Nephron (organoid): ENCODE measurements at regions not wholly inside any gene's neighbourhood (a gene's known extent, or its start where the extent isn't known, plus 50 kb on each side); places are given as distances from the start of the nearest gene placed in this dataset.

ENCODE experiments used
- H3K27ac Mint-ChIP-seq, 3 experiments: 2 replicates each; pipeline ENCODE4 v1.8.0; 2020; ENCODE audit warnings: mixed read lengths in 3 of 3, mild to moderate bottlenecking in 2 of 3, moderate library complexity in 1 of 3
- H3K27me3 Mint-ChIP-seq: 2 replicates; pipeline ENCODE4 v1.8.0; 2021; ENCODE audit warnings: low read depth, mild to moderate bottlenecking, moderate library complexity, mixed read lengths
- H3K36me3 Mint-ChIP-seq: 2 replicates; pipeline ENCODE4 v1.8.0; 2020; ENCODE audit warnings: low read depth, mixed read lengths
- H3K4me1 Mint-ChIP-seq: 2 replicates; pipeline ENCODE4 v1.8.0; 2020; ENCODE audit warnings: mixed read lengths
- H3K4me3 Mint-ChIP-seq, 3 experiments: 2 replicates each; pipeline ENCODE4 v1.8.0; 2020; ENCODE audit warnings: mild to moderate bottlenecking in 3 of 3, mixed read lengths in 3 of 3, moderate library complexity in 2 of 3
- H3K9me3 Mint-ChIP-seq: 2 replicates; pipeline ENCODE4 v1.8.0; 2020; ENCODE audit warnings: mixed read lengths
- CTCF ChIP-seq, 3 experiments: fragments of 200-600 bp; sonication (generic); IDR thresholded peaks; one replicate each; pipeline ENCODE4 v1.5.0; 2021; ENCODE audit warnings: antibody characterized with exemption in 3 of 3; ENCODE audit not compliant: unreplicated experiment in 3 of 3

- Mint-ChIP-seq H3K27ac (peak overlapping the region in 1 of 3 experiments; percentile 39), H3K27me3 (no peaks in the 10 kb centered on the region), H3K36me3 (no peaks in the 10 kb centered on the region), H3K9me3 (peaks cover 4% of the 10 kb centered on the region), H3K4me3 (no peak overlapping the region), H3K4me1 (peaks cover 49% of the 10 kb centered on the region)
- TF ChIP-seq CTCF (IDR thresholded peaks at IDR 0.05; ENCODE audit: unreplicated experiment in 3 of 3): no peak
Measured at GRCh38 chr5:68454766-68455165, 239.2 kb downstream of the PIK3R1 start.

- no peak for TF ChIP-seq CTCF (IDR thresholded peaks at IDR 0.05; ENCODE audit: unreplicated experiment in 3 of 3)
- peak overlapping the region in 1 of 3 experiments; percentile 39 for H3K27ac Mint-ChIP-seq
- no peak overlapping the region for H3K4me3 Mint-ChIP-seq
- H3K36me3 Mint-ChIP-seq: no peaks in the 10 kb centered on the region
- peaks cover 4% of the 10 kb centered on the region for H3K9me3 Mint-ChIP-seq
- H3K27me3 Mint-ChIP-seq: no peaks in the 10 kb centered on the region
- H3K4me1 Mint-ChIP-seq: peaks cover 48% of the 10 kb centered on the region
Measured at GRCh38 chr5:68455216-68455615, 239.7 kb downstream of the PIK3R1 start.

- peaks cover 50% of the 10 kb centered on the region for H3K4me1 Mint-ChIP-seq
- peaks cover 4% of the 10 kb centered on the region for H3K9me3 Mint-ChIP-seq
- H3K27ac Mint-ChIP-seq: peak overlapping the region; percentile 71 to 79 (median 72)
- no peaks in the 10 kb centered on the region for H3K27me3 Mint-ChIP-seq
- H3K4me3 Mint-ChIP-seq: no peak overlapping the region
- no peaks in the 10 kb centered on the region for H3K36me3 Mint-ChIP-seq
- TF ChIP-seq CTCF (IDR thresholded peaks at IDR 0.05; ENCODE audit: unreplicated experiment in 3 of 3): no peak
Measured at GRCh38 chr5:68456756-68457217, 241.2 kb downstream of the PIK3R1 start.

GRCh38 chr5:68457285-68457684 lies 241.7 kb downstream of the PIK3R1 start:
- Mint-ChIP-seq H3K4me3 (no peak overlapping the region), H3K27ac (peak overlapping the region in 2 of 3 experiments; percentile 71 to 79), H3K36me3 (no peaks in the 10 kb centered on the region), H3K9me3 (peaks cover 4% of the 10 kb centered on the region), H3K4me1 (peaks cover 50% of the 10 kb centered on the region), H3K27me3 (no peaks in the 10 kb centered on the region)
- no peak for TF ChIP-seq CTCF (IDR thresholded peaks at IDR 0.05; ENCODE audit: unreplicated experiment in 3 of 3)

GRCh38 chr5:68458416-68459021 lies 243.0 kb downstream of the PIK3R1 start:
- no peak for TF ChIP-seq CTCF (IDR thresholded peaks at IDR 0.05; ENCODE audit: unreplicated experiment in 3 of 3)
- H3K4me3 Mint-ChIP-seq: no peak overlapping the region
- no peaks in the 10 kb centered on the region for H3K36me3 Mint-ChIP-seq
- no peaks in the 10 kb centered on the region for H3K27me3 Mint-ChIP-seq
- H3K4me1 Mint-ChIP-seq: peaks cover 50% of the 10 kb centered on the region
- H3K9me3 Mint-ChIP-seq: peaks cover 4% of the 10 kb centered on the region
- peak overlapping the region; percentile 55 to 69 (median 59) for H3K27ac Mint-ChIP-seq
